VCaP (cell line): ENCODE measurements at regions not wholly inside any gene's neighbourhood (a gene's known extent, or its start where the extent isn't known, plus 50 kb on each side); places are given as distances from the start of the nearest gene placed in this dataset.

Source experiments
- H3K27ac ChIP-seq: fragments of 450-650 bp; 2 replicates; pipeline ENCODE4 v1.5.1; 2017
- CTCF ChIP-seq: fragments of 450-650 bp; conservative IDR thresholded peaks from 2 replicates; pipeline ENCODE4 v1.5.1; 2017; ENCODE audit warnings: mild to moderate bottlenecking, moderate library complexity

- no peak overlapping the region for H3K27ac ChIP-seq
- no peak for TF ChIP-seq CTCF
Measured at GRCh38 chr9:26324786-26325443, 567.7 kb downstream of the CAAP1 start.

- TF ChIP-seq CTCF: no peak
- H3K27ac ChIP-seq: no peak overlapping the region
Measured at GRCh38 chr9:26321935-26322334, 570.7 kb downstream of the CAAP1 start.

GRCh38 chr9:26319859-26320258 is 572.7 kb downstream of the CAAP1 start:
- TF ChIP-seq CTCF: no peak
- H3K27ac ChIP-seq: no peak overlapping the region

- no peak for TF ChIP-seq CTCF
Measured at GRCh38 chr9:26313108-26313507, 579.5 kb downstream of the CAAP1 start.

GRCh38 chr9:26311463-26311995 is 581.1 kb downstream of the CAAP1 start:
- H3K27ac ChIP-seq: no peak overlapping the region
- TF ChIP-seq CTCF: no peak

More at GRCh38 chr9:26313108-26313507, 579.5 kb downstream of the CAAP1 start:
- H3K27ac ChIP-seq: no peak overlapping the region

- H3K27ac ChIP-seq: no peak overlapping the region
- TF ChIP-seq CTCF: no peak
Measured at GRCh38 chr9:26310294-26310693, 582.3 kb downstream of the CAAP1 start.

GRCh38 chr9:26308328-26308727 is 584.3 kb downstream of the CAAP1 start:
- TF ChIP-seq CTCF: no peak
- no peak overlapping the region for H3K27ac ChIP-seq
